Naive thymus-derived CD4-positive, alpha-beta T cell (primary cell): ENCODE measurements at regions not wholly inside any gene's neighbourhood (a gene's known extent, or its start where the extent isn't known, plus 50 kb on each side); places are given as distances from the start of the nearest gene placed in this dataset.
A peak's percentile ranks its signal among the peaks of the same experiment; 100 is the strongest.

Experiments
- ATAC-seq: fragments of 150-1000 bp; cut with Tn5 transposase; 2 replicates; pipeline ENCODE4 v1.10.0; 2021; ENCODE audit warnings: mild to moderate bottlenecking, moderate library complexity
- CTCF ChIA-PET: fragments of 350-600 bp; sonication (Branson Sonifier 250); formaldehyde crosslinking; loops from one replicate; lab custom pipeline; 2021; ENCODE audit warnings: antibody characterized with exemption; lab: Charles Lee
- POLR2A ChIA-PET: fragments of 350-600 bp; sonication (Branson Sonifier 250); formaldehyde crosslinking; loops from one replicate; lab custom pipeline; 2021; ENCODE audit warnings: antibody characterized with exemption, inconsistent platforms; lab: Charles Lee
- DNase-seq, 9 donors: peaks; one replicate each; pipeline versions ENCODE4 v3.0.0 to v3.0.0-alpha.2; 2020 to 2022; ENCODE audit warnings: mixed read lengths in 1 of 9
- H3K27ac ChIP-seq: one replicate; pipeline ENCODE4 v1.7.0; 2013; ENCODE audit warnings: mild to moderate bottlenecking, low read depth, low read length, moderate library complexity
- H3K27me3 ChIP-seq, 2 donors: one replicate each; pipeline ENCODE4 v1.7.0; 2013; ENCODE audit warnings: low read length in 2 of 2, mild to moderate bottlenecking in 2 of 2, moderate library complexity in 2 of 2; ENCODE audit not compliant: control insufficient read depth in 2 of 2, insufficient read depth in 2 of 2
- H3K36me3 ChIP-seq, 3 experiments: 1 replicate in 2 of 3; 2 replicates in 1 of 3; pipeline ENCODE4 v1.7.0; 2013; ENCODE audit warnings: low read length in 3 of 3, mild to moderate bottlenecking in 3 of 3, moderate library complexity in 1 of 3; ENCODE audit not compliant: insufficient read depth in 3 of 3, control insufficient read depth in 2 of 3
- H3K4me1 ChIP-seq, 2 donors: one replicate each; pipeline ENCODE4 v1.7.0; 2013; ENCODE audit warnings: low read length in 2 of 2, mild to moderate bottlenecking in 2 of 2, moderate library complexity in 1 of 2; ENCODE audit not compliant: control insufficient read depth in 2 of 2, insufficient read depth in 2 of 2
- H3K4me3 ChIP-seq: 2 replicates; pipeline ENCODE4 v1.7.0; 2013; ENCODE audit warnings: mild to moderate bottlenecking, low read length
- H3K9me3 ChIP-seq, 3 experiments: 1 replicate in 2 of 3; 2 replicates in 1 of 3; pipeline ENCODE4 v1.7.0; 2013; ENCODE audit warnings: low read length in 3 of 3; ENCODE audit not compliant: control insufficient read depth in 2 of 3
- H3K27ac Mint-ChIP-seq, 9 donors: one replicate each; pipeline ENCODE4 v1.8.0; 2020 to 2022; ENCODE audit warnings: mixed read lengths in 9 of 9, mild to moderate bottlenecking in 8 of 9, moderate library complexity in 5 of 9, inconsistent platforms in 2 of 9
- H3K27me3 Mint-ChIP-seq, 5 donors: one replicate each; pipeline ENCODE4 v1.8.0; 2021 to 2022; ENCODE audit warnings: mixed read lengths in 5 of 5, mild to moderate bottlenecking in 1 of 5
- H3K36me3 Mint-ChIP-seq, 5 donors: one replicate each; pipeline ENCODE4 v1.8.0; 2020 to 2022; ENCODE audit warnings: mixed read lengths in 5 of 5, mild to moderate bottlenecking in 3 of 5, inconsistent platforms in 1 of 5
- H3K4me1 Mint-ChIP-seq, 7 donors: one replicate each; pipeline ENCODE4 v1.8.0; 2020 to 2022; ENCODE audit warnings: mixed read lengths in 7 of 7, mild to moderate bottlenecking in 3 of 7, inconsistent platforms in 1 of 7
- H3K4me3 Mint-ChIP-seq, 10 donors: one replicate each; pipeline ENCODE4 v1.8.0; 2020 to 2022; ENCODE audit warnings: mild to moderate bottlenecking in 10 of 10, mixed read lengths in 10 of 10, moderate library complexity in 6 of 10, inconsistent platforms in 2 of 10
- H3K9me3 Mint-ChIP-seq, 11 donors: one replicate each; pipeline ENCODE4 v1.8.0; 2020 to 2022; ENCODE audit warnings: mixed read lengths in 11 of 11, mild to moderate bottlenecking in 4 of 11, inconsistent platforms in 1 of 11, moderate library complexity in 1 of 11
- intact Hi-C, 2 donors: fragments of 100-400 bp; cut with micrococcal nuclease; formaldehyde crosslinking; loops; one replicate each; pipeline ENCODE4 v1.15.1; 2023

DNA sequence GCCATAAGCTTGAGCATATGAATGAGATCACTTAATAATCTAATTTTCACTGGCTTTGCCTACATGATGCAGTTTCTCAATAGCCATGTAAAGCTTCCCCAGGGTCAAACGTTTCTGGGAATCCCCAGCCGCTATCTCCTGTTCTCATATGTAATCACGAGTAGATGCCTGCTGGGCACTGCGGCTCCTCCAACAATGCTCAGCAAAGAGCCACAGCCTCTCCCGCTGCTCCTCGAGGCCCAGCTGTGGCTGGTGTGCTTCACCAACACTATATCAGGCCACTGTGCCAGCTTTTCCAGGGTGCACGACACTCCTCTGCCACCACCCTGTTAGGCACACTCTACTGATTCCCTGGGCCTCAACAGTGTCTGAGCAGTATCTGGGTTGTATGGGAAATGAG is 78.3 kb upstream of the RASGEF1B start:
- Histone ChIP-seq H3K27me3 (no peaks in the 10 kb centered on the region), H3K9me3 (no peaks in the 10 kb centered on the region), H3K4me1 (no peaks in the 10 kb centered on the region), H3K36me3 (no peaks in the 10 kb centered on the region), H3K27ac (no peak overlapping the region), H3K4me3 (no peak overlapping the region)
- Mint-ChIP-seq H3K27ac (no peak overlapping the region), H3K36me3 (peaks cover 0 to 3% (median 0%) of the 10 kb centered on the region in 5 donors), H3K9me3 (peaks cover 0 to 9% (median 0%) of the 10 kb centered on the region in 11 donors), H3K4me3 (no peak overlapping the region), H3K4me1 (peaks cover 0 to 3% (median 0%) of the 10 kb centered on the region in 7 donors), H3K27me3 (no peaks in the 10 kb centered on the region)
- POLR2A ChIA-PET: interaction anchor here (1.2 to 1.3 kb wide), 2 partner anchors 78 kb away, joined by 3 to 4 read pairs; partner anchors contain the start of gene RASGEF1B
- intact Hi-C loops: no loop called here
- DNase-seq: no peak
- CTCF ChIA-PET: no interaction called here
- no peak for ATAC-seq

GRCh38 chr4:81546777-81547176 is 75.1 kb upstream of the RASGEF1B start:
- H3K4me3 Mint-ChIP-seq: no peak overlapping the region
- ATAC-seq (no peak), DNase-seq (no peak)
- no peak overlapping the region for H3K27ac ChIP-seq
- no peak overlapping the region for H3K4me3 ChIP-seq
- no peaks in the 10 kb centered on the region for H3K27me3 ChIP-seq
- POLR2A ChIA-PET: no interaction called here
- peaks cover 4 to 13% (median 9%) of the 10 kb centered on the region in 11 donors for H3K9me3 Mint-ChIP-seq
- peaks cover 0 to 11% (median 5%) of the 10 kb centered on the region in 5 donors for H3K36me3 Mint-ChIP-seq
- intact Hi-C loops: no loop called here
- no peak overlapping the region for H3K27ac Mint-ChIP-seq
- CTCF ChIA-PET: no interaction called here
- H3K4me1 ChIP-seq: no peaks in the 10 kb centered on the region
- no peaks in the 10 kb centered on the region for H3K4me1 Mint-ChIP-seq
- H3K27me3 Mint-ChIP-seq: no peaks in the 10 kb centered on the region
- no peaks in the 10 kb centered on the region for H3K36me3 ChIP-seq
- H3K9me3 ChIP-seq: no peaks in the 10 kb centered on the region

DNA sequence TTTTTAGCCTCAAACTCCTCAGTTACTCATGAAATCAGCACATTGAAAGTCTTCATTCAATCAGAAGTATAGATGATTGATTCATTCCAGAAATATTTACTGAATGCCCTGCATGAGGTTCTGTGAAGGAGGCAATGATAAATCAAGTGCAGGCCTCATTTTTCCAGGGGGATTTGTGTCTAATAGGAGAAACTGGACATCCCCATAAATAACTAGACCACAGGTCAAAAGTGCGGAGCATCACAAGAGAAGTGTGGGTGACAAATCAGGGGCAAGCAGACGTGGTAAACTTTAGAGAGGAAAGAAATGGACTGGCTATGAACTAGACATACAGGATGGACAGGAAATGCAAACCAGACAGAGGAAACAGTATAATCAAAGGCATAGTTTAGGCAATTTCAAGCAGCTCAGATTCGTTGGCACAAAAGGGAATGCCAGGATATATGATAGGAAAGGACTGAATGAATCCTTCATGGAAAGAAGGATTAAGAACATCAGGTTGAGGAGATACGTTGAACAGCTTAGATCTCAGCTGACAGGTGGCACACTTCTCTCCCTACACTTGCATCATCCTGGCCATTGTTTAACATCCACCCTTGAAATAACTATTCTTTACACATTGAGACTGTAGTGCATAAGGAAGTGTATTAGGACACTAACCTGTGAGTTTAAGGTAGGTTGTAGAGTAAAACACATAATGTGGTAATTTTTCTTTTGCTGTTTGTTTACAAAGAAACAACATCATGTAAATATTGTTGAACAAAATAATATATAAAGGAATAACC is 69.6 kb upstream of the RASGEF1B start:
- H3K27ac Mint-ChIP-seq: peak overlapping the region in 1 of 9 donors; percentile 73
- Histone ChIP-seq H3K36me3 (no peaks in the 10 kb centered on the region), H3K4me3 (no peak overlapping the region), H3K9me3 (no peaks in the 10 kb centered on the region), H3K4me1 (no peaks in the 10 kb centered on the region), H3K27me3 (no peaks in the 10 kb centered on the region), H3K27ac (no peak overlapping the region)
- DNase-seq (no peak), ATAC-seq (no peak)
- intact Hi-C loops: no loop called here
- no peak overlapping the region for H3K4me3 Mint-ChIP-seq
- ChIA-PET POLR2A (no interaction called here), CTCF (no interaction called here)
- no peaks in the 10 kb centered on the region for H3K27me3 Mint-ChIP-seq
- H3K36me3 Mint-ChIP-seq: peaks cover 2 to 11% (median 5%) of the 10 kb centered on the region in 5 donors
- H3K4me1 Mint-ChIP-seq: peaks cover 0 to 6% (median 0%) of the 10 kb centered on the region in 7 donors
- peaks cover 4 to 13% (median 9%) of the 10 kb centered on the region in 11 donors for H3K9me3 Mint-ChIP-seq

- H3K4me1 Mint-ChIP-seq: peaks cover 0 to 6% (median 0%) of the 10 kb centered on the region in 7 donors
- intact Hi-C loops: no loop called here
- H3K36me3 Mint-ChIP-seq: peaks cover 2 to 11% (median 5%) of the 10 kb centered on the region in 5 donors
- ATAC-seq (no peak), DNase-seq (no peak)
- H3K9me3 Mint-ChIP-seq: peaks cover 4 to 16% (median 10%) of the 10 kb centered on the region in 11 donors
- Histone ChIP-seq H3K4me3 (no peak overlapping the region), H3K4me1 (no peaks in the 10 kb centered on the region), H3K36me3 (no peaks in the 10 kb centered on the region), H3K27me3 (no peaks in the 10 kb centered on the region), H3K9me3 (no peaks in the 10 kb centered on the region), H3K27ac (no peak overlapping the region)
- no peak overlapping the region for H3K4me3 Mint-ChIP-seq
- no peaks in the 10 kb centered on the region for H3K27me3 Mint-ChIP-seq
- peak overlapping the region in 1 of 9 donors; percentile 77 for H3K27ac Mint-ChIP-seq
- ChIA-PET CTCF (no interaction called here), POLR2A (no interaction called here)
Measured at GRCh38 chr4:81538716-81539427, 67.2 kb upstream of the RASGEF1B start.

DNA sequence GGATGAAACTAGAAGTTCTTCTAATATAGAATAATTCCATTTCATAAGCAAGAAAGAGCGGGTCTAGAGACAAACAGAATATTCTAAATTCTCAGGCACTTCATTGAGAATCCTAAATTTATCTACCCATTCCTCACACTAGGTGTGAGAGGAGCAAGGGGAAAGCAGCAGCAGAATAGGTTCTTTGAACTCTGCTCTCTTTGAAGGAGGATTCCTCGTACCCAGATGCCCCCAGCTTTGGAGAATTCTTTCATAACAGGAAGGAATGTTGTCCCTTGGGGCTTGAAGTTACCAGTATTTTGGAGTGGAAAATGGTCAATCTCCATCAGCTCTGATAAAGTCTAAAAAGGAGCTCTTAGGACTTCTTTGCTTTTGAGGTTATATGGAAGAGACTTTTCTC is 59.7 kb upstream of the RASGEF1B start:
- intact Hi-C loops: no loop called here
- H3K27ac Mint-ChIP-seq: no peak overlapping the region
- ATAC-seq: no peak
- ChIA-PET POLR2A (interaction anchor here (0.7 kb wide), 1 partner anchor 214 kb away, joined by 4 read pairs; no protein-coding TSS in a partner anchor), CTCF (interaction anchor here (0.7 kb wide), 1 partner anchor 57 kb away, joined by 4 read pairs; no protein-coding TSS in a partner anchor)
- peaks cover 2 to 29% (median 9%) of the 10 kb centered on the region in 11 donors for H3K9me3 Mint-ChIP-seq
- H3K27me3 ChIP-seq: no peaks in the 10 kb centered on the region
- H3K4me1 Mint-ChIP-seq: no peaks in the 10 kb centered on the region
- peaks cover 0 to 16% (median 0%) of the 10 kb centered on the region in 3 experiments for H3K9me3 ChIP-seq
- H3K4me3 Mint-ChIP-seq: no peak overlapping the region
- no peaks in the 10 kb centered on the region for H3K27me3 Mint-ChIP-seq
- no peak overlapping the region for H3K27ac ChIP-seq
- no peaks in the 10 kb centered on the region for H3K36me3 ChIP-seq
- no peak for DNase-seq
- H3K4me3 ChIP-seq: no peak overlapping the region
- peaks cover 2 to 7% (median 2%) of the 10 kb centered on the region in 5 donors for H3K36me3 Mint-ChIP-seq
- H3K4me1 ChIP-seq: no peaks in the 10 kb centered on the region

DNA sequence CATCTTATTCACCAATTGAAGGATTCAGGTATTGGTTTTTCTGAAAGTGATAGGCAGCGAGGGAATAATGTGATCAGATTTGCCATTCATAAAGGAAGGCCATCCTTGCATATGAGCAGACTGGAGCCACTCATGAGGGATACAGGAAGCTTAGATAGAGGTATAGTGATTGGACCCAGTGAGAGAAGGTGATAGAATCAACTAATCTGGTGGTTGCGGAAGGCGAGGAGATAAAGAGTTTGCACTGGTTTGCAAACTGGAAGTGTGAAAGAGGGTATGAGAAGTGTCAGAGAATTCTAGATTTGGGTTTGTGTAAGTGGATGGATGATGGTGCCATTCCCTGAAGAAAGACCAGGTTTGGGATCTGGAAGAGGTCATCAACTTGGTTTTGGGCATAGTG is 57.3 kb upstream of the RASGEF1B start:
- intact Hi-C loops: no loop called here
- no peak overlapping the region for H3K27ac Mint-ChIP-seq
- H3K9me3 ChIP-seq: peaks cover 0 to 16% (median 0%) of the 10 kb centered on the region in 3 experiments
- ATAC-seq (no peak), DNase-seq (no peak)
- H3K27me3 Mint-ChIP-seq: no peaks in the 10 kb centered on the region
- H3K4me3 Mint-ChIP-seq: no peak overlapping the region
- POLR2A ChIA-PET: no interaction called here
- H3K36me3 ChIP-seq: no peaks in the 10 kb centered on the region
- peaks cover 4 to 37% (median 13%) of the 10 kb centered on the region in 11 donors for H3K9me3 Mint-ChIP-seq
- peaks cover 2 to 13% (median 5%) of the 10 kb centered on the region in 5 donors for H3K36me3 Mint-ChIP-seq
- H3K27me3 ChIP-seq: no peaks in the 10 kb centered on the region
- H3K27ac ChIP-seq: no peak overlapping the region
- CTCF ChIA-PET: no interaction called here
- H3K4me3 ChIP-seq: no peak overlapping the region
- no peaks in the 10 kb centered on the region for H3K4me1 ChIP-seq
- no peaks in the 10 kb centered on the region for H3K4me1 Mint-ChIP-seq
